C4-2B (cell line): ENCODE measurements at regions not wholly inside any gene's neighbourhood (a gene's known extent, or its start where the extent isn't known, plus 50 kb on each side); places are given as distances from the start of the nearest gene placed in this dataset.

Experiments used
- ZFX ChIP-seq: fragments of 450-650 bp; IDR thresholded peaks from 2 replicates; pipeline ENCODE4 v1.6.1; 2017
- TF ChIP-seq, protein P1 (sequence below): fragments of 450-650 bp; conservative IDR thresholded peaks from 2 replicates; pipeline ENCODE4 v1.5.1; 2017; ENCODE audit warnings: mild to moderate bottlenecking

DNA sequence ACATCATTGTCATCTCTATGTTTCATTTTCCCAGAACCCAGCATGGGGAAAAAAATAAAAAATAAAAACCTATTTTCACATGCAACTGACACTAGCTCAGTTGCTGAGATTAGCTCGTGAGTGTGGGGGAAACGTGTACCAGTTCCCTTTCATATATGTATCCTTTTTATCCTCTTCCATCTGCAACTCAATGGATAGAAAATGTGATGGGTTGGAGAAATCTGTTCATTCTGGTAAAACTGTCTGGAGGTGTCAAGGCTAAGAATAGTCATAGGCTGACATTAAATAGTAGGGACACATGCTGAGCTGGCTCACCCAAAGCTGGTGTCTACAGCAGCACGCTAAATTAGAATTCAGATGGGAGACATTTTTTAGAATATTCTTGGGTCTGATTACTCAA, 519.3 kb downstream of the ELAVL2 start:
- TF ChIP-seq, protein P1, sequence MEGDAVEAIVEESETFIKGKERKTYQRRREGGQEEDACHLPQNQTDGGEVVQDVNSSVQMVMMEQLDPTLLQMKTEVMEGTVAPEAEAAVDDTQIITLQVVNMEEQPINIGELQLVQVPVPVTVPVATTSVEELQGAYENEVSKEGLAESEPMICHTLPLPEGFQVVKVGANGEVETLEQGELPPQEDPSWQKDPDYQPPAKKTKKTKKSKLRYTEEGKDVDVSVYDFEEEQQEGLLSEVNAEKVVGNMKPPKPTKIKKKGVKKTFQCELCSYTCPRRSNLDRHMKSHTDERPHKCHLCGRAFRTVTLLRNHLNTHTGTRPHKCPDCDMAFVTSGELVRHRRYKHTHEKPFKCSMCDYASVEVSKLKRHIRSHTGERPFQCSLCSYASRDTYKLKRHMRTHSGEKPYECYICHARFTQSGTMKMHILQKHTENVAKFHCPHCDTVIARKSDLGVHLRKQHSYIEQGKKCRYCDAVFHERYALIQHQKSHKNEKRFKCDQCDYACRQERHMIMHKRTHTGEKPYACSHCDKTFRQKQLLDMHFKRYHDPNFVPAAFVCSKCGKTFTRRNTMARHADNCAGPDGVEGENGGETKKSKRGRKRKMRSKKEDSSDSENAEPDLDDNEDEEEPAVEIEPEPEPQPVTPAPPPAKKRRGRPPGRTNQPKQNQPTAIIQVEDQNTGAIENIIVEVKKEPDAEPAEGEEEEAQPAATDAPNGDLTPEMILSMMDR: no peak
- no peak for TF ChIP-seq ZFX
